GM20000 (cell line): ENCODE measurements at regions not wholly inside any gene's neighbourhood (a gene's known extent, or its start where the extent isn't known, plus 50 kb on each side); places are given as distances from the start of the nearest gene placed in this dataset.

Experiments used
- DNase-seq: peaks from one replicate; pipeline ENCODE4 v3.0.0; 2012; ENCODE audit warnings: low spot score
- TF ChIP-seq, protein P1 (sequence below): IDR thresholded peaks from 2 replicates; pipeline ENCODE4 v1.5.1; 2012; ENCODE audit warnings: mild to moderate bottlenecking, control low read depth; ENCODE audit errors: extremely low read depth, missing control alignments

DNA sequence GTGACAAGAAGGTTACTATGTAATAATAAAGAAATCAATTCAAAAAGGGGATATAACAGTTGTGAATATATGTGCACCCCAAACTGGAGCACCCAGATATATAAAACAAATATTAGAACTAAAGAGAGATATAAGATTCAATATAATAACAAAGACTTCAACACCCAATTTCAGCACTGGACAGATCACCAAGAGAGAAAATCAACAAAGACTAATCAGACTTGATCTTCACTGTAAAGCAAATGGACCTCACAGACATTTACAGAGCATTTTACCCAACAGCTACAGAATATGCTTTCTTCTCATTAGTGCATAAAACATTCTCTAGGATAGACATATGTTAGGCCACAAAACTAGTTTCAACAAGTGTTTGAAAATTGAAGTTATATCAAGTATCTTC lies 287.7 kb downstream of the DSC3 start:
- TF ChIP-seq, protein P1, sequence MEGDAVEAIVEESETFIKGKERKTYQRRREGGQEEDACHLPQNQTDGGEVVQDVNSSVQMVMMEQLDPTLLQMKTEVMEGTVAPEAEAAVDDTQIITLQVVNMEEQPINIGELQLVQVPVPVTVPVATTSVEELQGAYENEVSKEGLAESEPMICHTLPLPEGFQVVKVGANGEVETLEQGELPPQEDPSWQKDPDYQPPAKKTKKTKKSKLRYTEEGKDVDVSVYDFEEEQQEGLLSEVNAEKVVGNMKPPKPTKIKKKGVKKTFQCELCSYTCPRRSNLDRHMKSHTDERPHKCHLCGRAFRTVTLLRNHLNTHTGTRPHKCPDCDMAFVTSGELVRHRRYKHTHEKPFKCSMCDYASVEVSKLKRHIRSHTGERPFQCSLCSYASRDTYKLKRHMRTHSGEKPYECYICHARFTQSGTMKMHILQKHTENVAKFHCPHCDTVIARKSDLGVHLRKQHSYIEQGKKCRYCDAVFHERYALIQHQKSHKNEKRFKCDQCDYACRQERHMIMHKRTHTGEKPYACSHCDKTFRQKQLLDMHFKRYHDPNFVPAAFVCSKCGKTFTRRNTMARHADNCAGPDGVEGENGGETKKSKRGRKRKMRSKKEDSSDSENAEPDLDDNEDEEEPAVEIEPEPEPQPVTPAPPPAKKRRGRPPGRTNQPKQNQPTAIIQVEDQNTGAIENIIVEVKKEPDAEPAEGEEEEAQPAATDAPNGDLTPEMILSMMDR = no peak
- DNase-seq = no peak

DNA sequence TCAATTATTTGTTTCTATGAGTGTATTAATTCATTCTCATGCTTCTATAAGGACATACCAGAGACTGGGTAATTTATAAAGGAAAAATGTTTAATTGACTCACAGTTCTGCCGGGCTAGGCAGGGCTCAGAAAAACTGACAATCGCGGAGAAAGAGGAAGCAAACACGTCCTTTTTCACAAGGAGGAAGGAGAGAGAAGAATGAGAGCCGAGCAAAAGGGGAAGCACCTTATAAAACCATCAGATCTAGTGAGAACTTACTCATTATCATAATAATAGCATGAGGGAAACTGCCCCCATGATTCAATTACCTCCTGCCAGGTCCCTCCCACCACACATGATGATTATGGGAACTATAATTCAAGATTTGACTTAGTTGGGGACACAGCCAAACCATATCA lies 294.0 kb downstream of the DSC3 start:
- DNase-seq = no peak
- TF ChIP-seq, protein P1 = no peak

DNA sequence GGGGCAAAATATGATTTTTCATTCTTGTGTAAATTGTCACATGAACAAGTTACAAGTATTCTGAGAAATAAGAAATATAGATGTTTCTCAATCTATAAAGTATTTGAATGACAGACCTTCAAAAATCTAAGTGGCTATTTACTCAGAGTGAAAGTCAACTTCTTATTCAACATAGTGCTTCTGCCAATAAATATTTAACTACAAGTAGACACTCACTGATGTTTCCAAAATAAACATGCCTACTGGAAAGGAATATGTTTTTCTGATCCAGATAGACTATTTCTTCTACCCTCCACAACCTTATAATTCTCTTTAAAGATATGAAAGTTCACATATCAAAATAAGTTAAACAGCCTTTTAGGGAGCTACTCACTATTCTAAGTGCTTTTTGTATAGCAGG lies 296.3 kb downstream of the DSC3 start:
- TF ChIP-seq, protein P1 = no peak
- DNase-seq = no peak

DNA sequence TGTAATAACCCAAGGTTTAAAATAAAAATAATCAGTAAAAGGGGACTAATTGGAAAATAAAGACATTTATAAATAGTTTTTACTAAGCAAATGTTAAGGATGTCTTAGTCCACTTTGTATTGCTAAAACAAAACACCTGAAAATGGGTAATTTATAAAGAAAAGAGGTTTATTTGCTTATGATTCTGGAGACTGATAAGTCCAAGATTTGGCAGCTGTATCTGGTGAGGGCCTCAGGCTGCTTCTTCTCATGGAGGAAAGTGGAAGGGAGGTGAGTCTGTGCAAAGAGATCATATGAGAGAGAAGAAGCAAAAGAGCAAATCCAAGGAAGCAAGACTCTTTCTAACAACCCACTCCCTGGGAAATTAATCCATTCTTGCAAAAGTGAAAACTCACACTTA lies 299.5 kb downstream of the DSC3 start:
- no peak for DNase-seq
- TF ChIP-seq, protein P1 = no peak

DNA sequence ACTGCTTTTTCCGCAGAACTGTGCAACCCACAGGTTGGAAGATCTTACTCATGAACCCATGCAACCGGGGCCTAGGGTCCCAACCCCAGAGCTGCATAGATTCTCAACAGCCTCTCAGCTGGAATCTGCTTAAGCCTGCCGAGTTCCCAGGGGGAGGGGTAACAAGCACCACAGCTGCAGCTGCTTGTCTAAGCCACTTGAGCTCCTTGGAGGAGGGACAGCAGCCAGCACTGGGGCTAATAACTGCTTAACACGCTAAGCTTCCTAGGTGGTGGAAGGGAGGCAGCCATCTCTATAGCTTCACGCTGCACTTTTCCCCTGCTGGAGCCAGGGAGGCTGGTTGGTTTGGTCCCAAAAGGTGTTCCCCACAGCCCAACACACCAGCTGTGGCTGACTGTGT lies 311.6 kb downstream of the DSC3 start:
- TF ChIP-seq, protein P1 = no peak
- DNase-seq = no peak

DNA sequence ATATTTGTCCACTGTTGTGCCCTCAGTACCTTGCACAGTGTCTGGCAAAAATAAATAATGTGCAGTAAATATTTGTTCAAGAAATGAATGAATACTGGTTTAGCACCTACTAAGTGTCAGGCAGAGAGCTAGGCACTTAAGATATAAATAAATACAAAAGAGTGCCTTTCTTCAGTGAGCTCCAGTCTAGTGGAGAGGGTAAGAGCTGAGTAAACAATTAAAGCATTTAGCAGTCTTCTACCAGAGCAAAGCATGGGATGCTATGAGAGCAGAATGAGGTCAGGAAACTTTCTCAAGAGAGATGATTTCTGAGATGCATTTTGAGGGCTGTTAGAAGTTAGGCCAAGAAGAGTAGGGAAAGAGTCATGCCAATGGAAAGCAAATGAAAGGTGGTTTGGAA lies 314.7 kb downstream of the DSC3 start:
- no peak for DNase-seq
- TF ChIP-seq, protein P1 = no peak

DNA sequence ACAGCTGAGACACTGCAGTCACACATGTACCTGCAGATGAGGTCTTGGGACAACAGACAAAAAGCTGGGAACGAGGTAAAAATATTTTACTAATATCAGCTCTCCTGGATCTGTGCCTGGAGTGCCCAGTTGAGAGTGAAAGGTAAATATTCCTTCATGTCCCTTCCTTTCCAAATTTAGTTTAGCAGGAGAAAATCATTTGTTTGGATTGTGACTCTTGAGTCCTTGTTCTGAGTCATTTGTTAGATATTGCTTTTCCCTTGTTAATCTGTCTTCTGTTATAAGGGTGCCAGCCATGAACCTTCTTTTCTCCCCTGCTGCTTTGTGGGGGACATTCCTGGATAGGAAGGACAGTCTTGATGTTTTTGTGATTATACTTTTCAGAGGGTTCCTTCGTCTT lies 329.2 kb downstream of the DSC3 start:
- TF ChIP-seq, protein P1 = no peak
- no peak for DNase-seq
